GM23248 (cell line): ENCODE measurements at regions not wholly inside any gene's neighbourhood (a gene's known extent, or its start where the extent isn't known, plus 50 kb on each side); places are given as distances from the start of the nearest gene placed in this dataset.

ENCODE experiments used
- EZH2 ChIP-seq: fragments of 200-600 bp; sonication (generic); IDR thresholded peaks from 2 replicates; pipeline ENCODE4 v1.6.1; 2018; ENCODE audit warnings: antibody characterized with exemption, mild to moderate bottlenecking; ENCODE audit not compliant: insufficient read depth, poor library complexity, severe bottlenecking
- EZH2phosphoT487 ChIP-seq: fragments of 200-600 bp; sonication (generic); IDR thresholded peaks from 2 replicates; pipeline ENCODE4 v1.6.1; 2018; ENCODE audit warnings: antibody characterized with exemption, moderate library complexity, mild to moderate bottlenecking, low read depth; ENCODE audit not compliant: insufficient read depth

DNA sequence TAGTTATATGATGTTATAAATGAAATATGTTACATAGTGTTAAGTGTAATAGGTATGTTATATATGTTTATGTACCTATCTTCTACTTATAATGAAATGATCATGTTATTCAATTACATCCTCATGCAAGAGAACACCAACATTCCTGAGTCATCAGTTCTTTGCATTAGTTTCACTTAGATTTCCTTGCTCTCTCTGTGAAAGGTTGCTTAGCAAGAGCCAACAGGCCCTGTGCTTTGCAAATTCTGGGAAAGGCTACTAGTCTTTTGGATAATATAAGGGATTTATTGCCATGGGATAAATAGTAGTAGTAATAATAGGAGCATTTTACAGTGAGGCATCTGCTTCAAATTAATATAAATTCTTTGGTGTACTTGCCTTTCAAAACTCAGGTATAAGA, 274.8 kb downstream of the SP3 start:
- TF ChIP-seq EZH2phosphoT487: no peak
- TF ChIP-seq EZH2: no peak
